Vagina (tissue), 2 donors: ENCODE measurements at regions not wholly inside any gene's neighbourhood (a gene's known extent, or its start where the extent isn't known, plus 50 kb on each side); places are given as distances from the start of the nearest gene placed in this dataset.

Source experiments
- CTCF ChIP-seq, 3 experiments: fragments of 450-650 bp in 2 of 3; fragments of 200-600 bp in 1 of 3; sonication (generic) in 1 of 3; IDR thresholded peaks; one replicate each; pipeline ENCODE4 v1.5.1; 2017 to 2019; ENCODE audit warnings: antibody characterized with exemption in 3 of 3, mild to moderate bottlenecking in 2 of 3, moderate library complexity in 2 of 3
- POLR2A ChIP-seq, 2 donors: fragments of 450-650 bp; IDR thresholded peaks; one replicate each; pipeline ENCODE4 v1.6.1; 2017; ENCODE audit warnings: antibody characterized with exemption in 2 of 2, mild to moderate bottlenecking in 2 of 2, moderate library complexity in 2 of 2
- POLR2AphosphoS5 ChIP-seq, 2 donors: sonication (generic); formaldehyde crosslinking; IDR thresholded peaks; one replicate each; pipeline ENCODE4 v1.9.0; 2017; ENCODE audit warnings: antibody characterized with exemption in 2 of 2, mild to moderate bottlenecking in 2 of 2, low read depth in 1 of 2; ENCODE audit not compliant: insufficient read depth in 1 of 2

- TF ChIP-seq CTCF (IDR thresholded peaks at IDR 0.05) (no peak), POLR2A (IDR thresholded peaks at IDR 0.05) (no peak), POLR2AphosphoS5 (IDR thresholded peaks at IDR 0.05; ENCODE audit: insufficient read depth in 1 of 2, low read depth in 1 of 2) (no peak)
Observed at GRCh38 chr1:4546911-4547310, 107.5 kb upstream of the AJAP1 start.
